NCI-H2029 (cell line): ENCODE measurements at regions not wholly inside any gene's neighbourhood (a gene's known extent, or its start where the extent isn't known, plus 50 kb on each side); places are given as distances from the start of the nearest gene placed in this dataset.

Experiments used
- DNase-seq: peaks from one replicate; lab custom pipeline; 2025; lab: John Stamatoyannopoulos, UW

DNA sequence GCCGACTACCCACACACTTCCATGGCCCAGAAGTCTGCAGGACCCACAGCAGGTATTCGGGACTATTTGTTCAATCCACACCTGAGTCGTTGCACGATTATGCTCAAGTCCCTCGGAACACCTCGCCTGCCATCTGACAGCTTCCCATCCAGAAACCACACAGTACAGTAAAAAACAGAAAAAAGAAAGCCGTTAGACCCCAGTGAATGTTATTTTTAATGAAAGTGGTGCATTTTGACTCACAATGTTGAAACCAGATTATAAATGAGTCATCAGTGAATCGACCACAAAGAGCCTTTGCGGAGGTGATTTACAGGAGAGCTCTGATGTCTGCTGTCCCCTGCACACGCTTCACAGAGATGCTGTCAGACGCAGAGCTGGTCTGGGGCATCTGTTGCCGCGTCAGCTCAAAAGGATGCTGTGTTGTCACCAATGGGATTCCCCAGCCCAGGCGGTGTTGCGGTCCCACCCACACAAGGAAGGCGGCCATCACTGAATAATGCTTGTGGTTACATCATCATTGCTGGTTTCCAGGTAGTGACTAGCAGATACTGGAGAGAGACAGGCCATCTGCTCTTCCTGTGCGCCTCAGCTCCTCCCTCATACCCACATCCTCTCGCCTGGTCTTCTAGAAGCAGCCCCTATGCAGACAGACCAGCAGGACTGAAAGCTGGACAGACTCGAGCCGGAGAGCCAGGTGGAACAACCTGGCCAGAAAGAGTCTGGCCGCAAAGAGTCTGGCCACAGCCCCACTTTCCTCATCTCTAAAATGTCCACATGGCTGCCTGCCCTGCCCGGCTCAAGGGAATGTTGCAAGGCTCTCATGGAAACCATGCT, 116.8 kb downstream of the TOMM20 start:
- DNase-seq, result no peak

GRCh38 chr1:235011064-235011598, 117.5 kb downstream of the TOMM20 start:
- DNase-seq, result no peak

GRCh38 chr1:235009561-235010306, 118.9 kb downstream of the TOMM20 start:
- DNase-seq, result no peak

GRCh38 chr1:235009074-235009473, 119.6 kb downstream of the TOMM20 start:
- DNase-seq, result no peak

- DNase-seq, result no peak
Observed at GRCh38 chr1:235008239-235008638, 120.4 kb downstream of the TOMM20 start.

DNA sequence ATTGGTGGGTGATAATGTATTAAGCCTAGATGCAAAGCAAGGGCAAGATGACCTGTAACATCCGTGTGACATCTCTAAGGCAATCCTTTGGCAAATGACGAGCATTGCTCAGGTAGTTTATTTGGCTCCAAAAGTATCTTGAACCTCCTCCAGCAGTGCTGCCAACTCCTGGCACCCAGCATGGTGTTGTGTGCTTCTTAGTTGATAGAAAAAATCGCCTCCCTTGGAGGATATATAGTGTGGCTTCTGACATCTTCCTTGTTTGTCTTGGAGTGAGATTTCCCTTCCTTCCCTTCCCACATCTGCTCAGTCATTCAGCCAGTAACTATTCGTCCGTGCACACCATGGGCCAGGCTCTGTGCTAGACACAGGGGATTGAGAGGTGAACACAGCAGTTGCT, 121.8 kb downstream of the TOMM20 start:
- no peak for DNase-seq

DNA sequence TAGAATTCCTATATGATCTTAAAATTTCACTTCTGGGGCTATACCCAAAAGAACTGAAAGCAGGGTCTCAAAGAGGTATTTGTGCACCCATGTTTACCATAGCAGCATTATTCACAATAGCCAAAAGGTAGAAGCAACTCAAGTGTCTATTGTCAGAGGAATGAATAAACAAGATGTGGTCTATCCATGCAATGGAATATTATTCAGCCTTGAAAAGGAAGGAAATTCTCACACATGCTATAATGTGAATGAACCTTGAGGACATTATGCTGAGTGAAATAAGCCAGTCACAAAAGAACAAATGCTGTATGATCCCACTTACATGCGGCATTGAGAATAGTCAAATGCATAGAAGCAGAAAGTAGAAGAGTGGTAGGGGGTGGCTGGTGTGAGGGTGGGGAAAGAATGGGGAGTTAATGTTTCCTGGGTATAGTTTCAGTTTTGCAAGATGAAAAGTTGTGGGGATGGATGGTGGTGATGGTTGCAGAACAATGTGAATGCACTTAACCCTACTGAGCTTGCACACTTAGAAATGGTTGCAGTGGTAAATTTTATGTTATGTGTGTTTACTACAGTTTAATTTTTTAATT, 122.4 kb downstream of the TOMM20 start:
- no peak for DNase-seq

DNA sequence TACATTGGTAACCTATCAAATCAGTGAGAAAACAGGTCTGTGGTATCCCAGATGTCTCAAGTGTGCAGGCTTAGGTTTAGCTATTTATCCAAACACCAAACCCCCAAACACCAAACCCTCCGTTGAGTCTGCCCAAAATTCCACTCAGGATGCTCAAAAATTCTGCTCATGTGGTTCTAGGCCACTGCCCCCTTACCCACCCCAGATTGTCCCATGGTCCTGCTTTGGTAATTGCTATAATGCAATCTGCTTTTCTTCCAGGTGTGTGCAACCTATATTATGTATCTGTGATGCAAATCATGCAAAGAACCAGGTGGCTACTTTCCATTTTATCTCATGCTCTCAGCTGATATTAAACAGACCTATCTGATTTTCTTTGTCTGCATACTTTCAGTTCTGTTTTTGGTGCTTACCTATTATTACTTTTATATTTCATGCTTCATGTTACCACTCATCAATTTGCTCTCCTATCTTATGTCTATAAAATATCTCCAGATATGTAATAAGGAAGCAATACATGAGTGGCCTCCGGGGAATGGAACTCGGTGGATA, 123.7 kb downstream of the TOMM20 start:
- no peak for DNase-seq

DNA sequence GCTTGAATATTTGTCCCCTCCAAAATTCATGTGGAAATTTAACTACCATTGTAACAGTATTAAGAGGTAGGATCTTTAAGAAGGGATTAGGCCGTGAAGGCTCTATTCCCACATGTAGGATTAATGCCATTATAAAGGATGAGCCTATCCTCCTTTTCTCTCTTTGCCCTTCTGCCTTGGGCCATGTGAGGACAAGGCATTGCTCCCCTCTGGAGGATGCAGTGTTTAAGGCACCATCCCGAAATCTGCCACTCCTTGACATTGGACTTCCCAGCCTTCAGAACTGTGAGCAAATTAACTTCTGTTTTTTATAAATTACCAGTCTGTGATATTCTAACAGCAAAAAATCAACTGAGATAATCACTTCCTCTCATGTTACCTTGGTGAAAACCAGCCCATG, 124.4 kb downstream of the TOMM20 start:
- no peak for DNase-seq

- DNase-seq, result no peak
Observed at GRCh38 chr1:235002706-235003300, 125.8 kb downstream of the TOMM20 start.

DNA sequence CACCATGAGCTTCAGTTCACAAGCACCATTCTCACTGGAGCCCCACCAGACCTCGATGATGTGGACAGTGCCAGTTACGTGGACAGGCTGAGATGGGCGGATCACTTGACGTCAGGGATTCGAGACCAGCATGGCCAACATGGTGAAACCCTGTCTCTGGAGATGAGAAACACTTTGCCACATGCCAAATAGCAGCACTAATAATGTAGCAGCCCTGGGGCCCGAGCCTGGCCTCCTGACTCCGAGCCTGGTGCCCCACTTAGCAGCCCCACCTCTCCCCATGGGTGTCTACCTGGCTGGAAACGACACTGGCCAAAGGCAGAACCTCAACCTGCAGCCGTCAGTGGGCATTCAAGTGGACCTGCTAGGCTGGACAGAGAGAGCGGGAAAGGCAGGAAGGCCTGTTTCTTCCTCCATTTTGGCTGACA, 129.1 kb downstream of the TOMM20 start:
- DNase-seq, result no peak

- no peak for DNase-seq
Observed at GRCh38 chr1:234997896-234998741, 130.5 kb downstream of the TOMM20 start.

GRCh38 chr1:234997201-234997895, 131.3 kb downstream of the TOMM20 start:
- peak; percentile 75 for DNase-seq

- no peak for DNase-seq
Observed at GRCh38 chr1:234996245-234996757, 132.3 kb downstream of the TOMM20 start.

GRCh38 chr1:234994436-234995295, 134.0 kb downstream of the TOMM20 start:
- no peak for DNase-seq

DNA sequence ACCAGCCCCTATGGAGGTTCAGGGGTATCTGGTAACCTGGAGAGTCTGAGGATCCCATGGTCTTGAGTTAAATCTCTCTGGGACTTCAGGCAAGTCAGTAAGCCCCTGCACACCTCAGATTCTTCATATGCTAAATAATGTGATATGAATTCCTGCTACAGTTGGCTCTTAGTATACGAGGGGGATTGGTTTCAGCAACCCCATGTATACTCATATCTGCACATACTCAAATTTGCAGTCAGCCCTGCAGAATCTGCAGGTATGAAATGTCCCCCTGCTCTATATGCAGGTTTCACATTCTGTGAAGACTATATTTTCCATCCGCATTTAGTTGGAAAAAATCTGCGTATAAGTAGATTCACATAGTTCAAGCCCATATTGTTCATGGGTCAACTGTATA, 136.6 kb downstream of the TOMM20 start:
- no peak for DNase-seq

- no peak for DNase-seq
Observed at GRCh38 chr1:234990874-234991801, 137.5 kb downstream of the TOMM20 start.

- DNase-seq, result no peak
Observed at GRCh38 chr1:234990328-234990675, 138.3 kb downstream of the TOMM20 start.
